ENCODE measurements at regions not wholly inside any gene's neighbourhood (a gene's known extent, or its start where the extent isn't known, plus 50 kb on each side); places are given as distances from the start of the nearest gene placed in this dataset.

GRCh38 chr3:111362381-111363009 is 179.5 kb upstream of the CD96 start:
- no peaks in the 10 kb centered on the region for H3K9me3 ChIP-seq (ENCODE audit: control insufficient read depth, low read length)
- DNase-seq (no peak), ATAC-seq (no peak)
- intact Hi-C loops (cut with DNase I), result no loop called here
- H3K4me1 ChIP-seq (ENCODE audit: control insufficient read depth, insufficient read depth, low read length), result no peaks in the 10 kb centered on the region
- H3K4me3 ChIP-seq (ENCODE audit: low read length), result no peak overlapping the region
- WGBS, result 40% methylated on average over 1 of the region's 1 CpG
- no peaks in the 10 kb centered on the region for H3K27me3 ChIP-seq (ENCODE audit: control insufficient read depth, insufficient read depth)
- H3K27ac ChIP-seq (ENCODE audit: low read length), result no peak overlapping the region

- no peaks in the 10 kb centered on the region for H3K4me1 ChIP-seq (ENCODE audit: control insufficient read depth, insufficient read depth, low read length)
- no peak overlapping the region for H3K27ac ChIP-seq (ENCODE audit: low read length)
- 66% methylated on average over 4 of the region's 4 CpGs for WGBS
- no peak overlapping the region for H3K4me3 ChIP-seq (ENCODE audit: low read length)
- intact Hi-C loops (cut with DNase I), result no loop called here
- ATAC-seq, result no peak
- no peak for DNase-seq
- H3K27me3 ChIP-seq (ENCODE audit: control insufficient read depth, insufficient read depth), result no peaks in the 10 kb centered on the region
- no peaks in the 10 kb centered on the region for H3K9me3 ChIP-seq (ENCODE audit: control insufficient read depth, low read length)
Measured at GRCh38 chr3:111366515-111366914, 175.5 kb upstream of the CD96 start.

GRCh38 chr3:111368056-111368455 is 173.9 kb upstream of the CD96 start:
- ATAC-seq (no peak), DNase-seq (no peak)
- Histone ChIP-seq H3K4me3 (ENCODE audit: low read length) (no peak overlapping the region), H3K27ac (ENCODE audit: low read length) (no peak overlapping the region), H3K27me3 (ENCODE audit: control insufficient read depth, insufficient read depth) (no peaks in the 10 kb centered on the region), H3K9me3 (ENCODE audit: control insufficient read depth, low read length) (peaks cover 3% of the 10 kb centered on the region), H3K4me1 (ENCODE audit: control insufficient read depth, insufficient read depth, low read length) (no peaks in the 10 kb centered on the region)
- 83% methylated on average over 1 of the region's 1 CpG for WGBS
- intact Hi-C loops (cut with DNase I), result no loop called here

DNA sequence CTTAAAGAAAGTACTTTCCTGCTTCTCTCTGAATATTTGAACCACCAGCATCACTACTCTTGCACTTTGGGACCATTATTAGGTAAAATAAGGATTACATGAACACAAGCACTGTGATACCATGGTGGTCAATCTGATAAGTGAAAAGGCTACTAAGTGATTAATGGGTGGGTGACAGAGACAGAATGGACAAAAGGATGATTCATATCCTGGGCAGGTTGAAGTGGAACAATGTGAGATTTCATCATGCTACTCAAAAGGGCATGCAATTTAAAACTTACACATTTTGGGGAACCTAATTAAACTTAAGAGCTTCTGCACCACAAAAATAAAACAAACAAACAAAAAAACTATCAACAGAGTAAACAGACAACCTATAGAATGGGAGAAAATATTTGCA is 172.0 kb upstream of the CD96 start:
- no peaks in the 10 kb centered on the region for H3K27me3 ChIP-seq (ENCODE audit: control insufficient read depth, insufficient read depth)
- H3K27ac ChIP-seq (ENCODE audit: low read length), result no peak overlapping the region
- DNase-seq, result no peak
- intact Hi-C loops (cut with DNase I), result no loop called here
- ATAC-seq, result no peak
- peaks cover 4% of the 10 kb centered on the region for H3K9me3 ChIP-seq (ENCODE audit: control insufficient read depth, low read length)
- no peaks in the 10 kb centered on the region for H3K4me1 ChIP-seq (ENCODE audit: control insufficient read depth, insufficient read depth, low read length)
- no peak overlapping the region for H3K4me3 ChIP-seq (ENCODE audit: low read length)

GRCh38 chr3:111373239-111373638 is 168.8 kb upstream of the CD96 start:
- WGBS, result 93% methylated on average over 3 of the region's 3 CpGs
- H3K27ac ChIP-seq (ENCODE audit: low read length), result no peak overlapping the region
- ATAC-seq (no peak), DNase-seq (no peak)
- no peak overlapping the region for H3K4me3 ChIP-seq (ENCODE audit: low read length)
- H3K4me1 ChIP-seq (ENCODE audit: control insufficient read depth, insufficient read depth, low read length), result no peaks in the 10 kb centered on the region
- no peaks in the 10 kb centered on the region for H3K27me3 ChIP-seq (ENCODE audit: control insufficient read depth, insufficient read depth)
- intact Hi-C loops (cut with DNase I), result no loop called here
- H3K9me3 ChIP-seq (ENCODE audit: control insufficient read depth, low read length), result peaks cover 4% of the 10 kb centered on the region

GRCh38 chr3:111373861-111374260 is 168.1 kb upstream of the CD96 start:
- no peak for DNase-seq
- intact Hi-C loops (cut with DNase I), result no loop called here
- peaks cover 4% of the 10 kb centered on the region for H3K9me3 ChIP-seq (ENCODE audit: control insufficient read depth, low read length)

DNA sequence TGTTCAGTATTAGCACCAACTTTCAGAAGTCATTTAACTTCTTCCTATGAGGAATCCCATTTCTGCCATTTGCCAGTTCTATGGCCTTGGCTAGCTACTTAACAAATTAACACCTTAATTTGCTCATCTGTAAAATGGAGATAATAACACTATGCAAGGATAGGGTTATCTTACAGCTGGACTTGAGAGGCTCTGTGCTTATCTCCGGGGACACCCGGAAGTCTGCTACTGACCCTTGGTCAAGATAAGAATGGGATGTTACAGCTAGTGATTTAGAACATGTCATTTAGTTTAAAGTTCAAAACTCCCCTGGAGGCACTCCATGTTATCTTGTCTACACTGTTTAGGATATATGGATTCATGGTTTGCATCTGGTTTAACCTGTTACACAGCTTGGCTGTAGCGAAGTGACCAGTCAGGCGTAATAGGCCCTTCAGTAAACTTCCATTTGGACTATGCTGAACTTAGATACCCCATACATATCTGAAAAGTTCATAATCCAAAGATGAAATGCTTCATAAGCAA is 156.0 kb upstream of the CD96 start:
- 57% methylated on average over 4 of the region's 4 CpGs for WGBS
- ATAC-seq, result no peak

More at GRCh38 chr3:111373861-111374260, 168.1 kb upstream of the CD96 start:
- Histone ChIP-seq H3K27ac (ENCODE audit: low read length) (no peak overlapping the region), H3K4me3 (ENCODE audit: low read length) (no peak overlapping the region), H3K27me3 (ENCODE audit: control insufficient read depth, insufficient read depth) (no peaks in the 10 kb centered on the region), H3K4me1 (ENCODE audit: control insufficient read depth, insufficient read depth, low read length) (no peaks in the 10 kb centered on the region)
- ATAC-seq, result no peak

GRCh38 chr3:111392894-111393398 is 149.1 kb upstream of the CD96 start:
- intact Hi-C loops (cut with DNase I), result no loop called here
- no peak overlapping the region for H3K27ac ChIP-seq (ENCODE audit: low read length)
- no peaks in the 10 kb centered on the region for H3K27me3 ChIP-seq (ENCODE audit: control insufficient read depth, insufficient read depth)
- ATAC-seq, result no peak
- no peaks in the 10 kb centered on the region for H3K4me1 ChIP-seq (ENCODE audit: control insufficient read depth, insufficient read depth, low read length)
- DNase-seq, result no peak
- 74% methylated on average over 2 of the region's 2 CpGs for WGBS
- H3K4me3 ChIP-seq (ENCODE audit: low read length), result no peak overlapping the region
- no peaks in the 10 kb centered on the region for H3K9me3 ChIP-seq (ENCODE audit: control insufficient read depth, low read length)

More for the DNA sequence above, 156.0 kb upstream of the CD96 start:
- no peak overlapping the region for H3K27ac ChIP-seq (ENCODE audit: low read length)
- no peaks in the 10 kb centered on the region for H3K4me1 ChIP-seq (ENCODE audit: control insufficient read depth, insufficient read depth, low read length)
- no peak for DNase-seq
- no peaks in the 10 kb centered on the region for H3K27me3 ChIP-seq (ENCODE audit: control insufficient read depth, insufficient read depth)
- intact Hi-C loops (cut with DNase I), result no loop called here
- H3K9me3 ChIP-seq (ENCODE audit: control insufficient read depth, low read length), result no peaks in the 10 kb centered on the region
- H3K4me3 ChIP-seq (ENCODE audit: low read length), result no peak overlapping the region

- WGBS, result 80% methylated on average over 4 of the region's 4 CpGs
- no peaks in the 10 kb centered on the region for H3K9me3 ChIP-seq (ENCODE audit: control insufficient read depth, low read length)
- ATAC-seq (no peak), DNase-seq (no peak)
- H3K4me3 ChIP-seq (ENCODE audit: low read length), result no peak overlapping the region
- no peak overlapping the region for H3K27ac ChIP-seq (ENCODE audit: low read length)
- intact Hi-C loops (cut with DNase I), result no loop called here
- H3K27me3 ChIP-seq (ENCODE audit: control insufficient read depth, insufficient read depth), result no peaks in the 10 kb centered on the region
- H3K4me1 ChIP-seq (ENCODE audit: control insufficient read depth, insufficient read depth, low read length), result no peaks in the 10 kb centered on the region
Measured at GRCh38 chr3:111412656-111413055, 129.3 kb upstream of the CD96 start.

GRCh38 chr3:111414531-111414930 is 127.5 kb upstream of the CD96 start:
- Histone ChIP-seq H3K4me3 (ENCODE audit: low read length) (no peak overlapping the region), H3K27me3 (ENCODE audit: control insufficient read depth, insufficient read depth) (no peaks in the 10 kb centered on the region), H3K9me3 (ENCODE audit: control insufficient read depth, low read length) (no peaks in the 10 kb centered on the region), H3K27ac (ENCODE audit: low read length) (no peak overlapping the region), H3K4me1 (ENCODE audit: control insufficient read depth, insufficient read depth, low read length) (no peaks in the 10 kb centered on the region)
- intact Hi-C loops (cut with DNase I), result no loop called here
- DNase-seq, result no peak
- ATAC-seq, result no peak

DNA sequence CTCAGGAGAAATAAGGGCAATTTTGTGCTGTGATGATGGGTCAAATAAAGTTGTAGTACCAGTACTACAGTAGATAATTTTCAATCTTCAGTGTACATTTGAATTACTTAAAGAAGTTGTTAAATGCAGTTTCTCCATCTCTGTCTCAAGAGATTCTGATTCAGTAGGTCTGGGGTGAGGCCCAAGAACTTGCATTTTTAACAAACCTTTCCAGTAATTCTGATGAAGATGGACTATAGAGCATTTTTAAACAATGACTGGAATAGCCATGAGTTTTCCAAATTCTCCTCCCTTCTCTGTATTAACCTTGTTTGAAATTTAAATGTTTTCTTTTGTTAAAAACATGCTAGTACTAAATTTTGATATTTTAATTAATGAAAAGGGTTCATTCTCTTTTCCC is 127.0 kb upstream of the CD96 start:
- Histone ChIP-seq H3K4me3 (ENCODE audit: low read length) (no peak overlapping the region), H3K27ac (ENCODE audit: low read length) (no peak overlapping the region), H3K4me1 (ENCODE audit: control insufficient read depth, insufficient read depth, low read length) (no peaks in the 10 kb centered on the region), H3K27me3 (ENCODE audit: control insufficient read depth, insufficient read depth) (no peaks in the 10 kb centered on the region), H3K9me3 (ENCODE audit: control insufficient read depth, low read length) (no peaks in the 10 kb centered on the region)
- intact Hi-C loops (cut with DNase I), result no loop called here
- no peak for ATAC-seq
- DNase-seq, result no peak

- no peak for DNase-seq
- Histone ChIP-seq H3K4me1 (ENCODE audit: control insufficient read depth, insufficient read depth, low read length) (no peaks in the 10 kb centered on the region), H3K4me3 (ENCODE audit: low read length) (no peak overlapping the region), H3K9me3 (ENCODE audit: control insufficient read depth, low read length) (no peaks in the 10 kb centered on the region), H3K27me3 (ENCODE audit: control insufficient read depth, insufficient read depth) (no peaks in the 10 kb centered on the region), H3K27ac (ENCODE audit: low read length) (no peak overlapping the region)
- intact Hi-C loops (cut with DNase I), result no loop called here
- ATAC-seq, result no peak
- 53% methylated on average over 1 of the region's 1 CpG for WGBS
Measured at GRCh38 chr3:111418391-111418790, 123.6 kb upstream of the CD96 start.
